ENCODE measurements at regions not wholly inside any gene's neighbourhood (a gene's known extent, or its start where the extent isn't known, plus 50 kb on each side); places are given as distances from the start of the nearest gene placed in this dataset.

DNA sequence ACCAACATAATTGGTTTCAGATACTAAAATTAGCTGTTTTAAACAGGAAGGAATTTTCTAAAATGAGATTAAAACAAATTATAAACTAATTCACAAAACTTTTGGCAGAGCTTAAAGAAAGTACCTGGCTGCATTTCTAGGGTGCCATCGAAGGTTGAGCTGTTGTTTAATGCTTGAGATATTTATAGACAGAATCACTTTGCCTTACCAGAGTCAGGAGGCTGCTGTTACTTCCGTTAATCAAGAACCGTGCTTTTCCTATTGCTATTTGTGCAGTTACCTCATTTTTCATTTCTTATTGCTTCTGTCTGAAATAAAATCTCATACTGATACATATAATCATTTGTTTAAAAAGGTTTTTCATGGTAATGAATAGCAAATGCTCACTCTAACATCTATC lies 242.9 kb downstream of the TECRL start:
- TF ChIP-seq, protein P1, sequence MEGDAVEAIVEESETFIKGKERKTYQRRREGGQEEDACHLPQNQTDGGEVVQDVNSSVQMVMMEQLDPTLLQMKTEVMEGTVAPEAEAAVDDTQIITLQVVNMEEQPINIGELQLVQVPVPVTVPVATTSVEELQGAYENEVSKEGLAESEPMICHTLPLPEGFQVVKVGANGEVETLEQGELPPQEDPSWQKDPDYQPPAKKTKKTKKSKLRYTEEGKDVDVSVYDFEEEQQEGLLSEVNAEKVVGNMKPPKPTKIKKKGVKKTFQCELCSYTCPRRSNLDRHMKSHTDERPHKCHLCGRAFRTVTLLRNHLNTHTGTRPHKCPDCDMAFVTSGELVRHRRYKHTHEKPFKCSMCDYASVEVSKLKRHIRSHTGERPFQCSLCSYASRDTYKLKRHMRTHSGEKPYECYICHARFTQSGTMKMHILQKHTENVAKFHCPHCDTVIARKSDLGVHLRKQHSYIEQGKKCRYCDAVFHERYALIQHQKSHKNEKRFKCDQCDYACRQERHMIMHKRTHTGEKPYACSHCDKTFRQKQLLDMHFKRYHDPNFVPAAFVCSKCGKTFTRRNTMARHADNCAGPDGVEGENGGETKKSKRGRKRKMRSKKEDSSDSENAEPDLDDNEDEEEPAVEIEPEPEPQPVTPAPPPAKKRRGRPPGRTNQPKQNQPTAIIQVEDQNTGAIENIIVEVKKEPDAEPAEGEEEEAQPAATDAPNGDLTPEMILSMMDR (conservative IDR thresholded peaks at IDR 0.05; ENCODE audit: low read depth, low read length), result no peak
- no peak for DNase-seq (ENCODE audit: low read depth)
- H3K4me3 ChIP-seq (ENCODE audit: low read depth, low read length), result no peak overlapping the region

DNA sequence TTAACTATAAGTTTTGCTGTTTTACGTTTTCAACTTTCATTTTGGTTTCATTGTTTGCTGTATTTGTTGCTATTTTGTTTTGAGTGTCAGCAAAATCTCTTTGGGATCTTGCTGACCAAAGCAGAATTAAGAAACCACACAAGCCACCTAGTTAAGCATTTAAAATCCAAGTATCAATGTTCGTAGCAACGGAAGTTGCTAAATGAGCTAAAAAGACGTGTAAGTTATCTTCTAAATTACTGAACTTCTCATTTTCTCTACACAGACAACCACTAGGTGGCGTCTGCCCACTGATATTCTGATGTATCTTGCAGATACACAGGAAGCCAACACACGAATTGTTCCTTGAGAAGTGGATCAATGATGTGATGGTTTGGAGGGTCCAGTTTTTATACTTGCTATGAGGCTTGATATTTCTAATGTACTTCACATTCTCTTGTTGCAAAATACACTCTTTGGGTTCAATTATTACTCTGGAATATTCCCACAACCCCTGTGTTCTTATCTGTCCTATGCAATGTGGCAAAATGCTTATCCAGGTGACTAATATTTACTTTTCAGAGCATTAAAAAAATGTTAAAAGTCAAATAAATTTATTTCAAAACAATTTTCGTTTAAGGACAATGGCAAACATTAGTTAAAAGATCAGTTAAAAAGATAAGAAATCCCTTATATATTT lies 250.5 kb downstream of the TECRL start:
- H3K4me3 ChIP-seq (ENCODE audit: low read depth, low read length), result peak overlapping the region; percentile 1
- TF ChIP-seq, protein P1 (conservative IDR thresholded peaks at IDR 0.05; ENCODE audit: low read depth, low read length), result peak; percentile 66
- DNase-seq (ENCODE audit: low read depth), result peak; percentile 70

DNA sequence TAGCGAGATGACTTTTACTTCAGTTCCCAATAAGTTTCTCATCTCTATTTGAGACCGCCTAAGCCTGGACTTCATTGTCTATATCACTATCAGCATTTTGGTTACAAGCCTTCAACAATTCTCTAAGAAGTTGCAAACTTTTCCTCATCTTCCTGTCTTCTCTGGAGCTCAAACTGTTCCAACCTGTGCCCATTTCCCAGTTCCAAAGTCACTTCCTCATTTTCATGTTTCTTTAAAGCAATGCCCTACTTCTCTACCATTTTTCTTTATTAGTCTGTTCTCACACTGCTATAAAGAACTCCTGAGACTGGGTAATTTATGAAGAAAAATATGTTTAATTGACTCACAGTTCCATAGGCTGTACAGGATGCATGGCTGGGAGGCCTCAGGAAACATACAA lies 251.9 kb downstream of the TECRL start:
- TF ChIP-seq, protein P1 (conservative IDR thresholded peaks at IDR 0.05; ENCODE audit: low read depth, low read length), result no peak
- no peak overlapping the region for H3K4me3 ChIP-seq (ENCODE audit: low read depth, low read length)
- DNase-seq (ENCODE audit: low read depth), result no peak

DNA sequence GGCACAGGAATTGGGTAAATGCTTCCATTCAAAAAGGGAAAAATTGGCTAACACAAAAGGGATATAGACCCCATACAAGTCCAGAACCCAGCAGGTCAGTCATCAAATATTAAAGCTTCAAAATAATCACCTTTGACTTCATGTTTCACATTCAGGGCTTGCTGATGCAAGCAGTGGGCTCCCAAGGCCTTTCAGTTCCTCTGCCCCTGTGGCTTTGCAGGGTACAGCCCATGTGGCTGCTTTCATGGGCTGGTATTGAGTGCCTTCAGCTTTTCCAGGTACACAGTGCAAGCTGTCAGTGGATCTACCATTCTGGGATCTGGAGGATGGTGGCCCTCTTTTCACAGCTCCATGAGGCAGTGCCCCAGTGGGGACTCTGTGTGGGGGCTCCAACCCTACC lies 253.0 kb downstream of the TECRL start:
- no peak for DNase-seq (ENCODE audit: low read depth)
- TF ChIP-seq, protein P1 (conservative IDR thresholded peaks at IDR 0.05; ENCODE audit: low read depth, low read length), result no peak
- H3K4me3 ChIP-seq (ENCODE audit: low read depth, low read length), result no peak overlapping the region

DNA sequence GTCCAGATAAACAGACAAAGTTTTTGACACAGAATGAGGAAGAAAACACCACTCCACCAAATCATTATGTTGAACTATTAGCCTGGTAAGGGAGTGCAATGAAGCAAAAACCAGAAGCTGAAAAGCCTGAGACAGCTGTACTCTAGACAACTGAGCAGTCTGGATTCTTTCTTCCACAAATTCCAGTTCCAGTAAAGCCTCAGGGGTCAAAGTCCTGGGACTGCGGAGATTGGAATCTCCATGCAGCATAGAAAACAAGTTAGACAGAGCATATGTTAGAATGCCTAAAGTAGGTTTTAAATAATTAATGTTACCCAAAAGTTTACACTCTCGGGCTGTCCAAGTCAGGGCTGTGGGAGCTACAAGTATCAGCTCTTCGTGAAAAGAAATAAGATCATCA lies 263.2 kb downstream of the TECRL start:
- TF ChIP-seq, protein P1 (conservative IDR thresholded peaks at IDR 0.05; ENCODE audit: low read depth, low read length), result no peak
- no peak for DNase-seq (ENCODE audit: low read depth)
- H3K4me3 ChIP-seq (ENCODE audit: low read depth, low read length), result no peak overlapping the region

DNA sequence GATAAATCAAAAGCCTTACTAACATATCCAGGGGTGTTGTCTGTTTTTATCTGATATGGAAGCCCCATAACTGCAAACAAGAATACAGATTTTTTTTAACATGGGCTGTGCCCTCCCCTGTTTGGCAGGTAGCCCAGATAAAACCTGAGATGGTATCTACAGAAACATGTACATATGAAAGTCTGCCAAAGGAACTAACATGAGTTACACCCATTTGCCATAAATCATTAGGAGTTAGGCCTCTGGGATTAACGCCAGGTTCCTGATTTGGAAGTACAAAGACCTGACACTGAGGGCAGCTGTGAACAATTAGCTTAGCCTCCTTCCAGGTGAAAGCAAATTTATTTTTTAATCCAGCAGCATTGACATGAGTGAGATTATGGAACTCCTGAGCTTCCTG lies 264.3 kb downstream of the TECRL start:
- TF ChIP-seq, protein P1 (conservative IDR thresholded peaks at IDR 0.05; ENCODE audit: low read depth, low read length), result no peak
- DNase-seq (ENCODE audit: low read depth), result no peak
- H3K4me3 ChIP-seq (ENCODE audit: low read depth, low read length), result no peak overlapping the region

DNA sequence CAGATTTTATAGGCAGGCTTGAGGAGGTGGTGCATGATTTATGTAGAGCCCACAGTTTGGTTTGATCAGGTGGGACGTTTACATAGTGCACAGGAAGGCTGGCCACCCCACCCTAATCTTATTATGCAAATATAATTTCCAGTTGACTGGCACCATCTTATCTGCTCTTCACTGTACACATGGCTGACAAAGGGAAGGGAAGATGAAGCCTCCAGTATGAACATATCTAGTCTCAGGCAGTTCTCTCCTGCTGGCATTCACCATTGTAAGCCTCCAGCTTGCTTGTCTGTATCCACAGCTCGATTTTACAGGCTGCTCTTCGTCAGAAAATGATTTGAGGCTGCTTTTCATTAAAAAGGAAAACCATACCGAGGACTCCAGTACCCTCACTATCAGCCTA lies 278.3 kb downstream of the TECRL start:
- no peak for DNase-seq (ENCODE audit: low read depth)
- TF ChIP-seq, protein P1 (conservative IDR thresholded peaks at IDR 0.05; ENCODE audit: low read depth, low read length), result no peak
- H3K4me3 ChIP-seq (ENCODE audit: low read depth, low read length), result no peak overlapping the region

All from choroid plexus epithelial cell (primary cell).